ENCODE measurements at regions not wholly inside any gene's neighbourhood (a gene's known extent, or its start where the extent isn't known, plus 50 kb on each side); places are given as distances from the start of the nearest gene placed in this dataset.

DNA sequence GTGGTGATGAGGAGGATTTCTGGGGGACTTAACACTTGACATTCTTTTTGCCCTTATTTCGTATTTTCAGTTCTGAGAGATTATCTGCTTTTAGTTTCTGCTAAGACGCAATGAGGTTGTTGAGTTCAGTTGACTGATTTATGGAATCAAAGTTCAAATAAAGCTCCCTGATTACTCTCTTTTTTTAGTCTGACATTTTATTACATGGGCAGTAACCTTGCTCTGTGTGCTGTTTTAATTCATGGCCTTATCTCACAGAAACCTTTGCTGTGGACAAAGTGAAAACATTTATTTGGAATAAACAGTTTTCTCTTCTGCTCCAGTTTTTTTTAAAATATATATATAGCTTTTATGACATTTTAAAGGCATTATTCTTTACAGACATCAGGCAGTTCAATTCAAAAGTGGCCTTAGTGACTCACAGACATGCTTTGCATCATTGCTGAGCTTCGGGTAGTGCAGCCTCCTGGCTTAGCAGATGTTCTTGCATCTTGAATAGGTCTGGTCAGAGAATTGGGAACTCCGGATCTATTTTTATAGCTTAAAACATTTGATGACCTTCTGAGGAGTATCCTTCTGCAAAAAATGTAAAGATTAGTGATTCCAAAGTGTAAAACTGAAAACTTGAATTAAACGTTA is 162.9 kb downstream of the FAM170A start:
- TF ChIP-seq, protein P1, sequence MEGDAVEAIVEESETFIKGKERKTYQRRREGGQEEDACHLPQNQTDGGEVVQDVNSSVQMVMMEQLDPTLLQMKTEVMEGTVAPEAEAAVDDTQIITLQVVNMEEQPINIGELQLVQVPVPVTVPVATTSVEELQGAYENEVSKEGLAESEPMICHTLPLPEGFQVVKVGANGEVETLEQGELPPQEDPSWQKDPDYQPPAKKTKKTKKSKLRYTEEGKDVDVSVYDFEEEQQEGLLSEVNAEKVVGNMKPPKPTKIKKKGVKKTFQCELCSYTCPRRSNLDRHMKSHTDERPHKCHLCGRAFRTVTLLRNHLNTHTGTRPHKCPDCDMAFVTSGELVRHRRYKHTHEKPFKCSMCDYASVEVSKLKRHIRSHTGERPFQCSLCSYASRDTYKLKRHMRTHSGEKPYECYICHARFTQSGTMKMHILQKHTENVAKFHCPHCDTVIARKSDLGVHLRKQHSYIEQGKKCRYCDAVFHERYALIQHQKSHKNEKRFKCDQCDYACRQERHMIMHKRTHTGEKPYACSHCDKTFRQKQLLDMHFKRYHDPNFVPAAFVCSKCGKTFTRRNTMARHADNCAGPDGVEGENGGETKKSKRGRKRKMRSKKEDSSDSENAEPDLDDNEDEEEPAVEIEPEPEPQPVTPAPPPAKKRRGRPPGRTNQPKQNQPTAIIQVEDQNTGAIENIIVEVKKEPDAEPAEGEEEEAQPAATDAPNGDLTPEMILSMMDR (IDR thresholded peaks at IDR 0.05; ENCODE audit: insufficient read depth, low read depth, low read length, missing control alignments): no peak
- H3K4me3 ChIP-seq (ENCODE audit: low read depth, low read length): no peak overlapping the region

GRCh38 chr5:119795768-119796167 is 166.4 kb downstream of the FAM170A start:
- DNase-seq (ENCODE audit: low read depth): no peak
- H3K4me3 ChIP-seq (ENCODE audit: low read depth, low read length): no peak overlapping the region
- TF ChIP-seq, protein P1 (IDR thresholded peaks at IDR 0.05; ENCODE audit: insufficient read depth, low read depth, low read length, missing control alignments): no peak

More for the DNA sequence above, 162.9 kb downstream of the FAM170A start:
- no peak for DNase-seq (ENCODE audit: low read depth)

- TF ChIP-seq, protein P1 (IDR thresholded peaks at IDR 0.05; ENCODE audit: insufficient read depth, low read depth, low read length, missing control alignments): no peak
- DNase-seq (ENCODE audit: low read depth): no peak
These were observed 172.2 kb downstream of the FAM170A start for GRCh38 chr5:119801570-119801969.

DNA sequence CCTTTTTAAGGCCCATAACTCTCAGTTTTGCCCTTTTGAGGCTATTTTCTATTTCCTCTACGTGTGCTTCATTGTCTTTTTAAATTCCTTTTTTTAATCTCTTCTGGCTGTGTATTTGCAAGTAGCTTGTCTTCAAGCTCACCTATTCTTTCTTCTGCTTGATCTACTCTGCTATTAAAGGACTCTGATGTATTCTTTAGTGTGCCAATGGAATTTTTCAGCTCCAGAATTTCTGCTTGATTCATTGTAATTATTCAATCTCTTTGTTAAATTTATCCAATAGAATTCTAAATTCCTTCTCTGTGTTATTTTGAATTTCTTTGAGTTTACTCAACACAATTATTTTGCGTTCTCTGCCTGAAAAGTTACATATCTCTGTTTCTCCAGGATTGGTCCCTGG is 178.7 kb downstream of the FAM170A start:
- H3K4me3 ChIP-seq (ENCODE audit: low read depth, low read length): no peak overlapping the region
- TF ChIP-seq, protein P1 (IDR thresholded peaks at IDR 0.05; ENCODE audit: insufficient read depth, low read depth, low read length, missing control alignments): no peak
- DNase-seq (ENCODE audit: low read depth): no peak

More at GRCh38 chr5:119801570-119801969, 172.2 kb downstream of the FAM170A start:
- H3K4me3 ChIP-seq (ENCODE audit: low read depth, low read length): no peak overlapping the region

DNA sequence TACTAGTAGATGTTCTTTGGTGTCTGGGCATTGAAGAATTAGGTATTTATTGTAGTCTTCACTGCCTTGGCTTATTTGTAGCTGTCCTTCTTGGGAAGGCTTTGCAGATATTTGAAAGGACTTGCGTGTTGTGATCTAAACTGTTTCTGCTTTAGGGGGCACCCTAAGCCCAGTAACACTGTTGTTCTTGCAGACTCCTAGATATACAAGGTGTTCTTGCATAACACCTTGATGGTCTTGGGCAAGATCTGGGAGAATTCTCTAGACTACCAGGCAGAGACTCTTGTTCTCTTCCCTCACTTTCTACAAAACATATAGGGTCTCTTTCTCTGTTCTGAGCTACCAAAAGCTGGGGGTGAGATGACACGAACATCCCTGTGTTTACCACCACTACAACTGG is 179.1 kb downstream of the FAM170A start:
- TF ChIP-seq, protein P1 (IDR thresholded peaks at IDR 0.05; ENCODE audit: insufficient read depth, low read depth, low read length, missing control alignments): no peak

GRCh38 chr5:119810217-119810616 is 180.9 kb downstream of the FAM170A start:
- TF ChIP-seq, protein P1 (IDR thresholded peaks at IDR 0.05; ENCODE audit: insufficient read depth, low read depth, low read length, missing control alignments): no peak
- H3K4me3 ChIP-seq (ENCODE audit: low read depth, low read length): no peak overlapping the region
- no peak for DNase-seq (ENCODE audit: low read depth)

More for the DNA sequence above, 179.1 kb downstream of the FAM170A start:
- no peak for DNase-seq (ENCODE audit: low read depth)
- H3K4me3 ChIP-seq (ENCODE audit: low read depth, low read length): no peak overlapping the region

DNA sequence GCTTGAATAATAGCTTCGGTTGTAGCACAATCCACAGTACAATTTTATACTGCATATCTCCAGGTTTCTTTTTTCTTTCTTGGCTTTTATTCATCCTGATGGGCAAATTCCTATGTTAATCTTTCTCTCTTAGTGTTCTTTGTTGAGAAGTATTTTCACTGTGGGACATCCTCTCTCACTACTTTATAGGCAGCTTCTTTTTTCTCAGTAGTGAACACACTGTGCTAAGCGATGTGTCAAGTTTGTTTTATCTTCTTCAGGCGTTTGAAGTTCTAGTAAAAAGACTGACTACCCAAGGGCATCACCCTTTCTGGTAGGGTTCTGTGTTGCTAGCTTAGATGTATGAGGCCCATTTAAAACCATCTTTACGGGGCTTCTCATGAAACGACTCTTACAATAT is 182.1 kb downstream of the FAM170A start:
- no peak for DNase-seq (ENCODE audit: low read depth)
- TF ChIP-seq, protein P1 (IDR thresholded peaks at IDR 0.05; ENCODE audit: insufficient read depth, low read depth, low read length, missing control alignments): no peak
- no peak overlapping the region for H3K4me3 ChIP-seq (ENCODE audit: low read depth, low read length)
